Gastroesophageal sphincter (tissue), 4 donors: ENCODE measurements at regions not wholly inside any gene's neighbourhood (a gene's known extent, or its start where the extent isn't known, plus 50 kb on each side); places are given as distances from the start of the nearest gene placed in this dataset.

Source experiments
- ATAC-seq: fragments of 150-250 bp; one replicate; pipeline ENCODE4 v1.9.1; 2016; ENCODE audit warnings: mild to moderate bottlenecking, moderate library complexity
- H3K27ac ChIP-seq, 4 donors: fragments of 200-600 bp; sonication (generic) in 3 of 4; 1 replicate in 3 of 4; 2 replicates in 1 of 4; pipeline ENCODE4 v1.5.1; 2016 to 2019
- H3K27me3 ChIP-seq: fragments of 200-600 bp; sonication (generic); one replicate; pipeline ENCODE4 v1.5.1; 2019
- H3K36me3 ChIP-seq, 2 donors: fragments of 200-600 bp; sonication (generic); one replicate each; pipeline ENCODE4 v1.5.1; 2019; ENCODE audit warnings: control low read depth in 1 of 2
- H3K4me1 ChIP-seq, 3 donors: fragments of 200-600 bp; sonication (generic); 1 replicate in 2 of 3; 2 replicates in 1 of 3; pipeline ENCODE4 v1.5.1; 2016 to 2019; ENCODE audit warnings: control low read depth in 2 of 3
- H3K4me3 ChIP-seq, 2 donors: fragments of 200-600 bp; sonication (generic); one replicate each; pipeline ENCODE4 v1.5.1; 2019; ENCODE audit warnings: mild to moderate bottlenecking in 1 of 2, moderate library complexity in 1 of 2
- H3K9me3 ChIP-seq, 3 donors: fragments of 200-600 bp; sonication (generic); one replicate each; pipeline ENCODE4 v1.5.1; 2017 to 2019; ENCODE audit warnings: control low read depth in 2 of 3
- EP300 ChIP-seq: sonication (generic); formaldehyde crosslinking; IDR thresholded peaks from one replicate; pipeline ENCODE4 v1.6.1; 2017; ENCODE audit warnings: antibody characterized with exemption, mild to moderate bottlenecking
- POLR2A ChIP-seq, 2 donors: fragments of 450-650 bp; IDR thresholded peaks; one replicate each; pipeline ENCODE4 v1.6.1; 2017; ENCODE audit warnings: antibody characterized with exemption in 2 of 2, mild to moderate bottlenecking in 2 of 2, moderate library complexity in 1 of 2
- POLR2AphosphoS5 ChIP-seq: sonication (generic); formaldehyde crosslinking; IDR thresholded peaks from one replicate; pipeline ENCODE4 v1.6.1; 2017; ENCODE audit warnings: antibody characterized with exemption
- WGBS, 2 donors: methylation state at CpG; one replicate each; pipeline ENCODE4 v1.1.5; 2018; ENCODE audit warnings: low coverage in 1 of 2; 5-methylcytosine and 5-hydroxymethylcytosine counted together
- TF ChIP-seq, protein P1 (sequence below), 4 experiments: fragments of 200-600 bp in 2 of 4; fragments of 450-650 bp in 2 of 4; sonication (generic) in 1 of 4; IDR thresholded peaks; one replicate each; pipeline ENCODE4 v1.5.1; 2017 to 2019; ENCODE audit warnings: antibody characterized with exemption in 4 of 4, mild to moderate bottlenecking in 2 of 4, moderate library complexity in 2 of 4

DNA sequence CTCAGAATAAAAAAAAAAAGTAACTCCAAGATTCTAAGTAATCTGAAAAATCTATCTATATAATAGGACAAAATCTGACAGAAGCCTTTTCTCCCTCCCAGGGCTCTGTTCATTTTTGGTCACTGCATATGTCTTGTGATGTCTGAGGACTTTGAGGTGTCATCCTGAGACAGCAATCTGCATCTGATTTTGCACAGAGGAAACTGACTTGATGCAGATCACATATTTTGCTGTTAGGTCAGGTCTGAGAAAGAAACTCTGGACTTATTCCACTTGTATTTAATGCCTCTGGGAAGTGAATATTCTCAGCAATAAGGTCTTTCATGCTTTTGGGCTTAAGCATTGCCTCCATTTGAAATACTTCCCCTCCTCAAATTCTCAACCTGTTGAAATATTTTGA is 295.2 kb upstream of the THBS1 start:
- Histone ChIP-seq H3K4me3 (no peak overlapping the region), H3K27ac (no peak overlapping the region), H3K4me1 (peaks cover 0 to 25% (median 0%) of the 10 kb centered on the region in 3 donors), H3K27me3 (no peaks in the 10 kb centered on the region), H3K36me3 (no peaks in the 10 kb centered on the region), H3K9me3 (no peaks in the 10 kb centered on the region)
- no peak for ATAC-seq
- TF ChIP-seq POLR2AphosphoS5 (no peak), POLR2A (IDR thresholded peaks at IDR 0.05) (no peak), EP300 (no peak)
- TF ChIP-seq, protein P1, sequence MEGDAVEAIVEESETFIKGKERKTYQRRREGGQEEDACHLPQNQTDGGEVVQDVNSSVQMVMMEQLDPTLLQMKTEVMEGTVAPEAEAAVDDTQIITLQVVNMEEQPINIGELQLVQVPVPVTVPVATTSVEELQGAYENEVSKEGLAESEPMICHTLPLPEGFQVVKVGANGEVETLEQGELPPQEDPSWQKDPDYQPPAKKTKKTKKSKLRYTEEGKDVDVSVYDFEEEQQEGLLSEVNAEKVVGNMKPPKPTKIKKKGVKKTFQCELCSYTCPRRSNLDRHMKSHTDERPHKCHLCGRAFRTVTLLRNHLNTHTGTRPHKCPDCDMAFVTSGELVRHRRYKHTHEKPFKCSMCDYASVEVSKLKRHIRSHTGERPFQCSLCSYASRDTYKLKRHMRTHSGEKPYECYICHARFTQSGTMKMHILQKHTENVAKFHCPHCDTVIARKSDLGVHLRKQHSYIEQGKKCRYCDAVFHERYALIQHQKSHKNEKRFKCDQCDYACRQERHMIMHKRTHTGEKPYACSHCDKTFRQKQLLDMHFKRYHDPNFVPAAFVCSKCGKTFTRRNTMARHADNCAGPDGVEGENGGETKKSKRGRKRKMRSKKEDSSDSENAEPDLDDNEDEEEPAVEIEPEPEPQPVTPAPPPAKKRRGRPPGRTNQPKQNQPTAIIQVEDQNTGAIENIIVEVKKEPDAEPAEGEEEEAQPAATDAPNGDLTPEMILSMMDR (IDR thresholded peaks at IDR 0.05), result no peak

DNA sequence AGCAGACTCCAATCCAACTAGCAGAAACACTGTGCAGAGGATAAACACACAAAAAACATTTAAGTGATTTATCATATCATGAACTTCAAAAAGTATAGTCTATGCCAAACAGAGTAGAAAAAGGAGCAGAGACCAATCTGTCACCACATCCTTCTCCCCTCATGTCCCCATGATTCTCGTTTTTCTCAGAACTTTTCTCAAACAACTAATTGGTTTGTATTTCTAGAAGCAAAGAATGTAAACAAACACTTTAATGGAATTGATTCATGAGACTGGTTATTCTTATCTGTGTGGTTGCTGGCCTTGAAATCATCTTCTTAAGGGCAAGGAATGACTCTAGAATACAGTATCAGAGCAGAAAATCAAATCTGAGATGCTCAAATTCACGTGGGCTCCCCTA is 294.2 kb upstream of the THBS1 start:
- 17 to 32% methylated on average over 2 of the region's 2 CpGs for WGBS, 2 donors
- H3K9me3 ChIP-seq, result no peaks in the 10 kb centered on the region
- no peak for ATAC-seq

DNA sequence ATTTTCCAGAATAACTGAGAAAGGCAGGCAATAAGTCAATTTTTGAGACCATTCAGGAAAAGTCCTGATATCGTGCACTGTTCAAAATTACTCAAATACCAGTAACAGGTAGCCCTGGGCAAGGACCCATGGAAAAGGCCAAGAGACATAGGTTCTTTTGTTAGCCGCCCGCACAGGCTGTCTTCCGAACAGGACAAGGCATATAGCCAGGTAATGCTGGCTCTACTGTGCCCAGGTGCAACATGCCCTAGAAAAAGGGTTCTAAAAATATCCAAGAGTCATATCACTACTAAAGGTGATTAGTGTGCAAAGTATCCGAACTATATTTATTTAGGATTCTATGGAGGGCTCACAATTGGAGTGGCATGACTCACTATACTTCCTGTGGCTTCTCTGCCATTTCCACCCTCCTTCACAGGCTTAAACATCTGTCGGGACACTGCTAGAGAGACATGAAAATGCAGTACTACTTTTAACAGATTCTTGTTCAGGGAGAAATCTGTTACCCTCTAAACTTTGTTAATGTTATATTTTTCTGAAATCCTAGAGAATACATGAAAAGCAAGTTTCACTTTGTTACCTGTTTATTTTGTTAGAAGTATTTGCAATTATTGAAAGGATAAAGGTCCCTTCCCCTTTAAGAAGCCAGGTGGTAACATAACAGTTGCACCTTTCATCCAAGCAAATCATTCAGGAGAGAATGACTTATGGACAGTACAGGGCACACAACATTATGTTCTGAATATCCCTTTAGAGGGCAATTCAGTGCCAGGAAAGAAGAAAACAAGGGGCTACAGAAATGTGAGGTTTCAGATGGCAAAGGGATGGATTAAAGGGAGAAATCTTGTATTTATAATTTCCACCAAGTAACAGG is 293.3 kb upstream of the THBS1 start:
- TF ChIP-seq EP300, result no peak
- no peak for TF ChIP-seq POLR2A (IDR thresholded peaks at IDR 0.05)
- WGBS, 2 donors, result 73 to 80% methylated on average over 6 of the region's 6 CpGs
- Histone ChIP-seq H3K27me3 (no peaks in the 10 kb centered on the region), H3K4me3 (no peak overlapping the region), H3K4me1 (peaks cover 0 to 25% (median 0%) of the 10 kb centered on the region in 3 donors), H3K36me3 (no peaks in the 10 kb centered on the region), H3K9me3 (peaks cover 0 to 4% (median 0%) of the 10 kb centered on the region in 3 donors), H3K27ac (no peak overlapping the region)
- no peak for ATAC-seq

More for the DNA sequence above, 294.2 kb upstream of the THBS1 start:
- no peaks in the 10 kb centered on the region for H3K27me3 ChIP-seq
- H3K36me3 ChIP-seq, result no peaks in the 10 kb centered on the region
- no peak overlapping the region for H3K27ac ChIP-seq
- H3K4me1 ChIP-seq, result peaks cover 0 to 25% (median 0%) of the 10 kb centered on the region in 3 donors
- H3K4me3 ChIP-seq, result no peak overlapping the region
- TF ChIP-seq, protein P1 (IDR thresholded peaks at IDR 0.05), result no peak
- TF ChIP-seq EP300, result no peak
- no peak for TF ChIP-seq POLR2AphosphoS5
- TF ChIP-seq POLR2A (IDR thresholded peaks at IDR 0.05), result no peak

DNA sequence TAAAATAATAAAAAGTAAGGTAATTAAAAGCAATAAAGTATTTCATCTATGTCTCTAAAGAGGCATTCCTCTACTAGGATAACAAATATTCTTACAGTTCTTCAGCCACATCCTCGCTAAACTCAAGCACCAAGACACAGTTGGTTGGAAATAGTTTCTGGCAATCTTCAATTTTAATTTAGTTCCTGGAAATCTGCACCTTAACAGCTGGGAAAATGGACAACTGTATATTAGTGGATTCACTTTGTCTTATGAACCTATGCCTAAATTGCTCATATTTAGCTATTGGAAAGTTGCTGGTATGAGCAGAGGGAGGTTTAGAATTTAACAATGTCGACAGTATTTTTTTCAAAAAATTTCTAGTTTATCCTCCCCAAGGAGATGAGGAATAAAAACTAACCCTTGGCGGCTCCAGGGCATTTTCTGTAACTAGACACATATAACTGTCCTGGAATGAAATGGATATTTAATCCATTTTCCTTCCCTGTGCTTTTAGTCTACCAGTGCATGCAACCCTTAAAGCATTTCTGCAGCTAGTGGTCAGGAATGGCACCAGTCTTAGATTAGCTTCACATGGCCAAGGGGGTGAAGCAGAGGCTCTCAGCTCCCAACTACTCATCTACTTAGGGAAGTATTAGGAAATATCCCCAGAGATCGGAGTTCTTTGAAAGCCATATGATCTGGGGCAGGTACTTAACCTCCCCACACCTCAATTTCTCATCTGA is 290.0 kb upstream of the THBS1 start:
- ATAC-seq, result no peak
- Histone ChIP-seq H3K9me3 (peaks cover 0 to 4% (median 0%) of the 10 kb centered on the region in 3 donors), H3K27ac (no peak overlapping the region), H3K27me3 (no peaks in the 10 kb centered on the region), H3K4me3 (no peak overlapping the region), H3K36me3 (no peaks in the 10 kb centered on the region), H3K4me1 (peaks cover 0 to 13% (median 0%) of the 10 kb centered on the region in 3 donors)
- TF ChIP-seq POLR2AphosphoS5 (no peak), POLR2A (IDR thresholded peaks at IDR 0.05) (no peak), EP300 (no peak)
- TF ChIP-seq, protein P1 (IDR thresholded peaks at IDR 0.05), result no peak
- WGBS, 2 donors, result 77 to 91% methylated on average over 1 to 4 of the region's 4 CpGs

DNA sequence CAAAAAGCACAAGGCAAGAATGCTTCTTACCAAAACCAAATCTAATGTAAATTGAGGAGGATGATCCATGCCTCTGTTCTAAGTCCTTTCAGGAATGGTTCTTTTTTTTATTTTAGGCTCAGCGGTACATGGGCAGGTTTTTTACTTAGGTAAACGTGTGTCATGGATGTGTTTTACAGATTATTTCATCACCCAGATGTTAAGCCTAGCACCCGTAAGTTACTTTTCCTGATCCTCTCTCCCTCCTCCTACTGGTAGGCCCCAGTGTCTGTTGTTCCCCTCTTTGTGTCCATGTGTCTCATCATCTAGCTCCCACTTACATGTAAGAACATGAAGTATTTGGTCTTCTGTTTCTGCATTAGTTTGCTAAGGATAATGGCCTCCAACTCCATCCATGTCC is 289.2 kb upstream of the THBS1 start:
- H3K36me3 ChIP-seq, result no peaks in the 10 kb centered on the region
- H3K27ac ChIP-seq, result no peak overlapping the region
- H3K9me3 ChIP-seq, result peaks cover 0 to 4% (median 0%) of the 10 kb centered on the region in 3 donors
- no peak for TF ChIP-seq POLR2AphosphoS5
- TF ChIP-seq, protein P1 (IDR thresholded peaks at IDR 0.05), result no peak
- no peak for TF ChIP-seq POLR2A (IDR thresholded peaks at IDR 0.05)
- no peak for TF ChIP-seq EP300
- H3K4me1 ChIP-seq, result peaks cover 0 to 5% (median 0%) of the 10 kb centered on the region in 3 donors
- 100% methylated on average over 2 to 3 of the region's 3 CpGs for WGBS, 2 donors
- H3K27me3 ChIP-seq, result no peaks in the 10 kb centered on the region
- ATAC-seq, result no peak
- H3K4me3 ChIP-seq, result no peak overlapping the region
